ENCODE measurements at regions not wholly inside any gene's neighbourhood (a gene's known extent, or its start where the extent isn't known, plus 50 kb on each side); places are given as distances from the start of the nearest gene placed in this dataset.

DNA sequence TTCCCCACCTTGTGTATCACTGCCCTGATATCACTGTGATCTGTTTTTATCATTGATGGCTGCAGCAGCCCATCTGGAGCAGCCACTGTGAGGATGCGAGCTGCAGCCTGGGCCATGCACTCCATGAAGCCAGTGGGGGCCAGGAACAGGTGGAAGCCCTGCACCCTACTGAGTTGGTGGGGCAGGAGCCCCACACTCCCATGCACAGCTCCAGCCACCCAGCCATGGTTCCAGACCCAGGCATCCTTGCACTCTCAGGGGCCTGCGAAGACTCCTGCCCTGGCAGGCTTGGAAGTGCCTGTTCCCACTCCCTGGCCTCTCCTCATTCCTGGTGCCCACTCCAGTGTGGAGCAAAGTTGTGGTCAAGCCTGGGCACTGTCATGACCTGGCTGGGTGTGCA, 424.0 kb upstream of the FZD8 start:
- H3K9me3 Mint-ChIP-seq = peaks cover 2% of the 10 kb centered on the region
- ChIA-PET POLR2A (no interaction called here), CTCF (no interaction called here)
- DNase-seq (no peak), ATAC-seq (ENCODE audit: low read depth) (no peak)
- no peaks in the 10 kb centered on the region for H3K4me1 Mint-ChIP-seq
- no peaks in the 10 kb centered on the region for H3K27me3 Mint-ChIP-seq
- H3K4me3 Mint-ChIP-seq = no peak overlapping the region
- intact Hi-C loops (cut with micrococcal nuclease) = no loop called here
- TF ChIP-seq, protein P1, sequence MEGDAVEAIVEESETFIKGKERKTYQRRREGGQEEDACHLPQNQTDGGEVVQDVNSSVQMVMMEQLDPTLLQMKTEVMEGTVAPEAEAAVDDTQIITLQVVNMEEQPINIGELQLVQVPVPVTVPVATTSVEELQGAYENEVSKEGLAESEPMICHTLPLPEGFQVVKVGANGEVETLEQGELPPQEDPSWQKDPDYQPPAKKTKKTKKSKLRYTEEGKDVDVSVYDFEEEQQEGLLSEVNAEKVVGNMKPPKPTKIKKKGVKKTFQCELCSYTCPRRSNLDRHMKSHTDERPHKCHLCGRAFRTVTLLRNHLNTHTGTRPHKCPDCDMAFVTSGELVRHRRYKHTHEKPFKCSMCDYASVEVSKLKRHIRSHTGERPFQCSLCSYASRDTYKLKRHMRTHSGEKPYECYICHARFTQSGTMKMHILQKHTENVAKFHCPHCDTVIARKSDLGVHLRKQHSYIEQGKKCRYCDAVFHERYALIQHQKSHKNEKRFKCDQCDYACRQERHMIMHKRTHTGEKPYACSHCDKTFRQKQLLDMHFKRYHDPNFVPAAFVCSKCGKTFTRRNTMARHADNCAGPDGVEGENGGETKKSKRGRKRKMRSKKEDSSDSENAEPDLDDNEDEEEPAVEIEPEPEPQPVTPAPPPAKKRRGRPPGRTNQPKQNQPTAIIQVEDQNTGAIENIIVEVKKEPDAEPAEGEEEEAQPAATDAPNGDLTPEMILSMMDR (IDR thresholded peaks at IDR 0.05) = no peak
- H3K27ac Mint-ChIP-seq = no peak overlapping the region
- H3K36me3 Mint-ChIP-seq (ENCODE audit: low read depth) = no peaks in the 10 kb centered on the region

DNA sequence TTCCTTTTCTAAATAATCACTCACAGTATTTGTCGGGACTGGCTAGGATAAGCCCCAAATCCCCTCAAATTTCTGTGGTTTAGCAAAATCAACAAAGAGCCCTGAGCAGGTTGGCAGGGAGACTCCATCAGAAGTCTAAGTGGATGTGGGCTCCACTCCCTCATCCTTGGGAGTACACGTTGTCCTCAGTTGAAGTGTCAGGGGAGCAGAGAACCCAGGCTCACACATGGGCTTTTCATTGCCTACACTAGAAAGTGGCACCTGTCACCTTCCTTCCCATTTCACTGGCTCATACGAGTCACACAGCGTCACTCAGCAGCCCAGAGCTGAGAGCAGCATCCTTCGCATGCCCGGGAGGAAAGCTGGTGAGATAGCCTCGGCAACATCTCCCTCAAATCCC, 421.3 kb upstream of the FZD8 start:
- Mint-ChIP-seq H3K36me3 (ENCODE audit: low read depth) (no peaks in the 10 kb centered on the region), H3K4me3 (no peak overlapping the region), H3K27me3 (no peaks in the 10 kb centered on the region), H3K27ac (no peak overlapping the region), H3K9me3 (peaks cover 6% of the 10 kb centered on the region), H3K4me1 (no peaks in the 10 kb centered on the region)
- TF ChIP-seq, protein P1 (IDR thresholded peaks at IDR 0.05) = no peak
- ChIA-PET POLR2A (no interaction called here), CTCF (no interaction called here)
- DNase-seq (no peak), ATAC-seq (ENCODE audit: low read depth) (no peak)
- intact Hi-C loops (cut with micrococcal nuclease) = no loop called here

DNA sequence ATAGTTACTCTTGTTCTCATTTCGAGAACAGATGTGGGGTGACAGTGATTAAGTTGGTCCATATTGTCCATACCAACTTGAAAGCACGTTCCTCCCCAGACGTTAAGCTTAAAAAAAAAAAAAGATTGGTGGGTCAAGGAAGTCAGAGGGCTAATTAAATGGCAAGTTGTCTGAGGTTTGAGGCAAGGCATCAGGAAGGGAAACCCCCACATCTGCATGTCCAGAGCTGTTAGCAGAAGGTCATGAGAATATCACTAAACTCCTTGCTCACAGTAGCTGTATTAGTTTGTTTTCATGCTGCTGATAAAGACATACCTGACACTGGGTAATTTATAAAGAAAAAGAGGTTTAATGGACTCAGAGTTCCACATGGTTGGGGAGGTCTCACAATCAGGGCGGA, 415.6 kb upstream of the FZD8 start:
- ATAC-seq (ENCODE audit: low read depth) = no peak
- POLR2A ChIA-PET = no interaction called here

DNA sequence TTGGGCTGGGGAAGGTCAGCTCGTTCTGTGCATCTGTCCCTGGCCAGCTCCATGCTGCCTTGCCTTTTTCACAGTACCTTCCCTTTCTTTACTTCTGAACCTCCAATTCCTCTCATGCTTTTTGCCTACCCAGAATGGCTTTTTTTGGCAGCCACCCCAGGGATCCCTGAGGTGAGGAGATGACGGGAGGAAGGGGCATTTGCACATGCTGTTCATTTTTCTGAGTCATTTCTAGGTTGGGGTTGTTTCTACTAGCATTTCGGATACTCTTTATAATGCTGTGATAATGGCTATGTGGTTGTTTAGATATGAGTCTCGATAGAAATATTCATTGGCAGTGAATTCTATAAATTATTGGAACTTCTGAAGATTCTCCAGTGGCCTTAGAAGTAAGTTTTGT, 415.1 kb upstream of the FZD8 start:
- no peaks in the 10 kb centered on the region for H3K4me1 Mint-ChIP-seq
- H3K27me3 Mint-ChIP-seq = no peaks in the 10 kb centered on the region
- intact Hi-C loops (cut with micrococcal nuclease) = no loop called here
- no peak overlapping the region for H3K4me3 Mint-ChIP-seq
- CTCF ChIA-PET = no interaction called here
- TF ChIP-seq, protein P1 (IDR thresholded peaks at IDR 0.05) = no peak
- ATAC-seq (ENCODE audit: low read depth) (no peak), DNase-seq (no peak)
- H3K27ac Mint-ChIP-seq = no peak overlapping the region
- H3K36me3 Mint-ChIP-seq (ENCODE audit: low read depth) = no peaks in the 10 kb centered on the region
- peaks cover 4% of the 10 kb centered on the region for H3K9me3 Mint-ChIP-seq
- POLR2A ChIA-PET = no interaction called here

More for the DNA sequence above, 415.6 kb upstream of the FZD8 start:
- Mint-ChIP-seq H3K4me1 (no peaks in the 10 kb centered on the region), H3K27ac (no peak overlapping the region), H3K4me3 (no peak overlapping the region), H3K9me3 (peaks cover 5% of the 10 kb centered on the region), H3K36me3 (ENCODE audit: low read depth) (no peaks in the 10 kb centered on the region), H3K27me3 (no peaks in the 10 kb centered on the region)
- DNase-seq = no peak
- intact Hi-C loops (cut with micrococcal nuclease) = no loop called here
- TF ChIP-seq, protein P1 (IDR thresholded peaks at IDR 0.05) = no peak
- CTCF ChIA-PET = no interaction called here

DNA sequence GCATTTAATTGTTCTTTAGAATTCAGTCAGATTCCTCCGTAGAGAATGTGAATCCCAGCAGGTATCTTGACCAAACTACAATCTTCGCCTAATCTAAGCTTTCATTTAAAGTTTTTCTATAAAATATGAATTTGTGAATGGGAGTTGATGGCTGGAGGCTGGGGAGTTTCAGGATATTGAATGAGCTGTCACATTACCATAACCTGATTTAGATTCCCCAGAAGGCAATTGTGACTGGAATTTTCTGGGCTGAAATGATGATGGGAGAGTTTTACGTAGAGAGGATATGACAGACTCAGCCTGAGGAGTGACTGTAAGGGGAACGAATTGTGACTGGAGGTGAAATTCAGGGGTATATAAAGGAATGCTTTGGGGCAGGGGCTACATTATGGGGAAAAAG, 411.7 kb upstream of the FZD8 start:
- ChIA-PET CTCF (no interaction called here), POLR2A (no interaction called here)
- Mint-ChIP-seq H3K27me3 (no peaks in the 10 kb centered on the region), H3K4me1 (no peaks in the 10 kb centered on the region), H3K36me3 (ENCODE audit: low read depth) (no peaks in the 10 kb centered on the region), H3K27ac (no peak overlapping the region), H3K4me3 (no peak overlapping the region), H3K9me3 (no peaks in the 10 kb centered on the region)
- TF ChIP-seq, protein P1 (IDR thresholded peaks at IDR 0.05) = no peak
- ATAC-seq (ENCODE audit: low read depth) (no peak), DNase-seq (no peak)
- intact Hi-C loops (cut with micrococcal nuclease) = no loop called here
